Neural crest cell (in vitro differentiated cells): ENCODE measurements at regions not wholly inside any gene's neighbourhood (a gene's known extent, or its start where the extent isn't known, plus 50 kb on each side); places are given as distances from the start of the nearest gene placed in this dataset.
"Not testable (repeated sequence)": the region's sequence is repeated elsewhere in the genome, so short reads cannot be mapped to it uniquely, and the experiment has no call there.

Experiments used
- DNase-seq: peaks from one replicate; pipeline ENCODE4 v3.0.0; 2021; ENCODE audit warnings: low read depth, mixed read lengths, low spot score
- H3K27ac Mint-ChIP-seq: one replicate; pipeline ENCODE4 v1.8.0; 2021; ENCODE audit warnings: mild to moderate bottlenecking, mixed read lengths; ENCODE audit not compliant: unreplicated experiment
- H3K27me3 Mint-ChIP-seq: 2 replicates; pipeline ENCODE4 v1.8.0; 2021; ENCODE audit warnings: low read depth, mild to moderate bottlenecking, mixed read lengths
- H3K36me3 Mint-ChIP-seq: 2 replicates; pipeline ENCODE4 v1.8.0; 2021; ENCODE audit warnings: low read depth, mild to moderate bottlenecking, mixed read lengths
- H3K4me1 Mint-ChIP-seq: 2 replicates; pipeline ENCODE4 v1.8.0; 2021; ENCODE audit warnings: mixed read lengths
- H3K4me3 Mint-ChIP-seq: one replicate; pipeline ENCODE4 v1.8.0; 2021; ENCODE audit warnings: mild to moderate bottlenecking, mixed read lengths
- H3K9me3 Mint-ChIP-seq: 2 replicates; pipeline ENCODE4 v1.8.0; 2021; ENCODE audit warnings: mixed read lengths
- TF ChIP-seq, protein P1 (sequence below): fragments of 200-600 bp; sonication (generic); conservative IDR thresholded peaks from 2 replicates; pipeline ENCODE4 v1.5.0; 2021; ENCODE audit warnings: antibody characterized with exemption, mild to moderate bottlenecking

GRCh38 chr13:62781866-62782265 is 1366.2 kb upstream of the PCDH20 start:
- no peak for DNase-seq
- no peaks in the 10 kb centered on the region for H3K36me3 Mint-ChIP-seq
- no peak overlapping the region for H3K27ac Mint-ChIP-seq
- H3K4me1 Mint-ChIP-seq, result no peaks in the 10 kb centered on the region
- H3K4me3 Mint-ChIP-seq, result no peak overlapping the region
- H3K27me3 Mint-ChIP-seq, result no peaks in the 10 kb centered on the region
- TF ChIP-seq, protein P1, sequence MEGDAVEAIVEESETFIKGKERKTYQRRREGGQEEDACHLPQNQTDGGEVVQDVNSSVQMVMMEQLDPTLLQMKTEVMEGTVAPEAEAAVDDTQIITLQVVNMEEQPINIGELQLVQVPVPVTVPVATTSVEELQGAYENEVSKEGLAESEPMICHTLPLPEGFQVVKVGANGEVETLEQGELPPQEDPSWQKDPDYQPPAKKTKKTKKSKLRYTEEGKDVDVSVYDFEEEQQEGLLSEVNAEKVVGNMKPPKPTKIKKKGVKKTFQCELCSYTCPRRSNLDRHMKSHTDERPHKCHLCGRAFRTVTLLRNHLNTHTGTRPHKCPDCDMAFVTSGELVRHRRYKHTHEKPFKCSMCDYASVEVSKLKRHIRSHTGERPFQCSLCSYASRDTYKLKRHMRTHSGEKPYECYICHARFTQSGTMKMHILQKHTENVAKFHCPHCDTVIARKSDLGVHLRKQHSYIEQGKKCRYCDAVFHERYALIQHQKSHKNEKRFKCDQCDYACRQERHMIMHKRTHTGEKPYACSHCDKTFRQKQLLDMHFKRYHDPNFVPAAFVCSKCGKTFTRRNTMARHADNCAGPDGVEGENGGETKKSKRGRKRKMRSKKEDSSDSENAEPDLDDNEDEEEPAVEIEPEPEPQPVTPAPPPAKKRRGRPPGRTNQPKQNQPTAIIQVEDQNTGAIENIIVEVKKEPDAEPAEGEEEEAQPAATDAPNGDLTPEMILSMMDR, result no peak
- H3K9me3 Mint-ChIP-seq, result peaks cover 3% of the 10 kb centered on the region

- DNase-seq, result no peak
- TF ChIP-seq, protein P1, result no peak
- Mint-ChIP-seq H3K9me3 (peaks cover 3% of the 10 kb centered on the region), H3K4me3 (no peak overlapping the region), H3K27me3 (no peaks in the 10 kb centered on the region), H3K27ac (no peak overlapping the region), H3K36me3 (no peaks in the 10 kb centered on the region), H3K4me1 (no peaks in the 10 kb centered on the region)
Measured at GRCh38 chr13:62779161-62779560, 1363.5 kb upstream of the PCDH20 start.

DNA sequence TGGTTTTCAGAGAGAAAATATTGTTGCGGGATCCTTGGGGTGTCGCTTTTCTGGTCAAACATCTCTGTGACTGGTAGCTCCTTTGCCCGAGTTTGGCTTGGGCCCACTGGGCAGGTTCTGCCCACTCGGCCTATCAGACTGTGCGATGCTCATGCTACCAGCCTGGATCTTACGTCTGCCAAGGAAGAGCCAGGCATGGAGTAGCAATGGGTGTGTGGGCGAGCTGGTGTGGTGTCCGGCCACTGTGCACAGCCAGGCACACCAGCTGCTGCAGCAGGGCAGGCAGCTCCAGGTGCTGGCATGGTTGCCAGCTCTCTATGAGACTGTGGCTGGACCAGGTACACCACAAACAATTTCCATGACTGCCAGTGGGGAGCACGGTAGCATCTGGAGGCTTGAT is 1351.8 kb upstream of the PCDH20 start:
- H3K9me3 Mint-ChIP-seq, result no peaks in the 10 kb centered on the region
- TF ChIP-seq, protein P1, result no peak
- no peak for DNase-seq
- no peaks in the 10 kb centered on the region for H3K36me3 Mint-ChIP-seq
- no peak overlapping the region for H3K27ac Mint-ChIP-seq
- H3K27me3 Mint-ChIP-seq, result no peaks in the 10 kb centered on the region
- no peaks in the 10 kb centered on the region for H3K4me1 Mint-ChIP-seq
- H3K4me3 Mint-ChIP-seq, result no peak overlapping the region

DNA sequence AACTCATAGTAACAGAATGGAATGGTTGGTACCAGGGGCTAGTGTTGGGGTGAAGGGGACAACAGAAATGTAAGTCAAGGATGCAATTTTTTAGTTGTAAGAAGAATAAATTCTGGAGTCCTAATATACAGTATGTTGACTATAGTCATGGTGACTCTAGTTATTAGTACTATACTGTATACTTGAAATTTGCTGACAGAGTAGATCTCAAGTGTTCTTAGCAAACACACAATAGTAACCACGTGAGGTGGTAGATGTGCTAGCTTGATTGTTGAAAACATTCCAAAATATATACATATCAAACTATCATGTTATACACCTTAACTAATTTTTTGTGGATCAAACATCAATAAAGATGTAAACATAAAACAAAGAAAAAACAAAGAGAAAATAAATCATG is 1345.1 kb upstream of the PCDH20 start:
- Mint-ChIP-seq H3K9me3 (peaks cover 3% of the 10 kb centered on the region), H3K4me3 (no peak overlapping the region), H3K36me3 (no peaks in the 10 kb centered on the region), H3K27me3 (no peaks in the 10 kb centered on the region), H3K27ac (no peak overlapping the region), H3K4me1 (no peaks in the 10 kb centered on the region)
- DNase-seq, result no peak
- TF ChIP-seq, protein P1, result no peak

DNA sequence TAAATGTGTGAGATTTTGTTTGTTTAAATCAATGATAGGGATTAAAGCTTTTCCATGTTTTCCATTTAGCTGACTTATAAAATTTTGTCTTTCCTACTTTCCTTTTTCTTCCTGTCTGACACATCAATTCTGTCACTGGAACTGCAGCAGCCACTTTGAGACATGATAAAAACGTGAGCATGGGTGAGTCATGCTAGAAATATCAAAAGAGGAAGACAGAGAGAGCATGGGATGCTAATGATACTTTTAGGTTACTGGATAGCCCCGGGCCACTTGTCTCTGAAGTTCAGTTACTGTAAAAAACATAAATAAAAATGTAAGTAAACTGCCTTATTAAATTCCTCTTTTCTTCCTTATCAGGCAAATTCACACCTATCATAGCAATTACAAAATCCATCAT is 1332.0 kb upstream of the PCDH20 start:
- Mint-ChIP-seq H3K27me3 (no peaks in the 10 kb centered on the region), H3K4me3 (no peak overlapping the region)
- TF ChIP-seq, protein P1, result no peak

DNA sequence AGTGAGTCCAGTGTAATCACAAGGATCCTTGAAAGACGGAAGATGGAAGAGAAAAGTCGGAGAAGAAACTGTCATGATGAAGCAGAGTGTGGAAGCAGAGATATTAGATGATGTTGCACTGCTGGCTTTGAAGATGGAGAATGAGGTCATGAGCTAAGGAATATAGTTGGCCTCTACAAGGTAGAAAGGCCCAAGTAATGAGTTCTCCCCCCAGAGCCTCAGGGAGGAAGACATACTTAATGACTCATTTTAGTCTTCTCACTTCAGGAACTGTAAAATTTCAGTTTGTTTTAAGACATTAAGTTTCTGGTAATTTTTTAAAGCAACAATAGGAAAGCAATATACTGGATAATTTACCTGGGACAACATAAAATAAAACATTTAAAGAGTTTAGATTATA is 1331.5 kb upstream of the PCDH20 start:
- DNase-seq, result no peak
- TF ChIP-seq, protein P1, result no peak
- Mint-ChIP-seq H3K27ac (no peak overlapping the region), H3K9me3 (no peaks in the 10 kb centered on the region), H3K4me1 (no peaks in the 10 kb centered on the region), H3K36me3 (no peaks in the 10 kb centered on the region), H3K4me3 (no peak overlapping the region), H3K27me3 (no peaks in the 10 kb centered on the region)

More for the DNA sequence above, 1332.0 kb upstream of the PCDH20 start:
- DNase-seq, result no peak
- Mint-ChIP-seq H3K27ac (no peak overlapping the region), H3K36me3 (no peaks in the 10 kb centered on the region), H3K4me1 (no peaks in the 10 kb centered on the region), H3K9me3 (no peaks in the 10 kb centered on the region)

DNA sequence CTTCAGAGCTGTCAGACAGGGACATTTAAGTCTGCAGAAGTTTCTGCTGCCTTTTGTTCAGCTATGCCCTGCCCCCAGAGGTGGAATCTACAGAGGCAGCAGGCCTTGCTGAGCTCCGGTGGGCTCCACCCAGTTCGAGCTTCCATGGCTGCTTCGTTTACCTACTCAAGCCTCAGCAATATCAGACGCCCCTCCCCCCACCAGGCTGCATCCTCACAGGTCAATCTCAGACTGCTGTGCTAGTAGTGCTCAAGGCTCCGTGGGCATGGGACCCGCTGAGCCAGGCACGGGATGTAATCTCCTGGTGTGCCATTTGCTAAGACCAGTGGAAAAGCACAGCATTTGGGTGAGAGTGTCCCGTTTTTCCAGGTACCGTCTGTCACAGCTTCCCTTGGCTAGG is 1314.1 kb upstream of the PCDH20 start:
- H3K27ac Mint-ChIP-seq, H3K4me3 Mint-ChIP-seq, H3K36me3 Mint-ChIP-seq, DNase-seq, H3K4me1 Mint-ChIP-seq, H3K27me3 Mint-ChIP-seq: not testable (repeated sequence)
- H3K9me3 Mint-ChIP-seq, result peaks cover 20% of the 10 kb centered on the region
